HG02870 (cell line): ENCODE measurements at regions not wholly inside any gene's neighbourhood (a gene's known extent, or its start where the extent isn't known, plus 50 kb on each side); places are given as distances from the start of the nearest gene placed in this dataset.
"Not testable (repeated sequence)": the region's sequence is repeated elsewhere in the genome, so short reads cannot be mapped to it uniquely, and the experiment has no call there.

Source experiments
- ATAC-seq: cut with Tn5 transposase; IDR thresholded peaks from one replicate; pipeline ENCODE4 v1.9.1; 2021; ENCODE audit warnings: mild to moderate bottlenecking, moderate library complexity; ENCODE audit not compliant: unreplicated experiment

DNA sequence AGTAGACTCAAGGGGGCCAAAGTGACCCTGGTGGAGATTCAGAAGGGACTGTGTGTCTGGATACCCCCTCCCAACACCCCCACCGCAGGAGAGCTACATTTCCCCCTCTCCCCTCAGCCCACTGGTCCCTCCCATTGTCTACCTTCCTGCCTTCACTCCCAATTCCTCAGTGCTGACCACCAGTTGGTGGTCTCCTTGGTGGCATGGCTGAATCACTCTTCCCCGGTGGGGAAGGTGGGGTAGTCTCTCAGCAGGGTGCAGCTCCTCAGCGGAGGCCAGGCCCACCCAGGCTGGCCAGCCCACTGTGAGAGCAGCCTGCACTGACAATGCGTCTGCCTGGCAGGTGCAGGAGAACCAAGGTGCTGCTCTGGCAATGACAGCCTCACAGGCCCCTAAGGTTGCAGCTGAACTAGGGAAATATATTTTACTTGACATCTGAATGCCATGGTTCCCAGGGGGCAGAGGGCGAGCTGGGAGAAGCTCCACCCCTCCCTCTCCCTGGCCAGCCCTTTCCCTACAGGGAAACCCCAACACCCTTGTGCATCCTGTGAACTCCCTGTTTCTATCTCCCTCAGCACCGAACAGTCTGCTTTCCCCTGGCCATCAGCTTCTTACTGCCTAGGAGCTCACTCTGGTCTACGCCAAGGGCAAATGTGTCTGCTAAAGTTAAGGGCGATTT is 62.6 kb upstream of the PAX8 start:
- no peak for ATAC-seq

DNA sequence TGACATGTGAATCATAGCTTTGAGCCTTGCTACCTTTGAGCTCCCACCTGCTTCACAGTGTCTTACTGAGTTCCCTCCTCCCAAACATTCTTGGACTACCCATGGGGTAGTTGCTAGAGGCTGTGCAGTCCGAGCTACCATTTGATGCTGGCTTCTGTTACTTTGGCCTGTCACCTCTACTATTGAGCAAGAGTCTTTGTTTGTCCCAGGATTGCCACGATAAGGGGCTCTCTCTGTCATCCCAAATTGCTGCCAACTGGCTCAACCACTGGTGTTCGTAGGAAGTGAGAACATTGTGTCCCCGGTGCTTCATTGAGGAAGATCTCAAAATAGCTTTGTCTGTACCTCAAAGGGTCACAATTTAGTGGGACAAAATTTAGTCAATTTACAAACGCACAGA is 59.1 kb upstream of the PAX8 start:
- ATAC-seq: no peak

DNA sequence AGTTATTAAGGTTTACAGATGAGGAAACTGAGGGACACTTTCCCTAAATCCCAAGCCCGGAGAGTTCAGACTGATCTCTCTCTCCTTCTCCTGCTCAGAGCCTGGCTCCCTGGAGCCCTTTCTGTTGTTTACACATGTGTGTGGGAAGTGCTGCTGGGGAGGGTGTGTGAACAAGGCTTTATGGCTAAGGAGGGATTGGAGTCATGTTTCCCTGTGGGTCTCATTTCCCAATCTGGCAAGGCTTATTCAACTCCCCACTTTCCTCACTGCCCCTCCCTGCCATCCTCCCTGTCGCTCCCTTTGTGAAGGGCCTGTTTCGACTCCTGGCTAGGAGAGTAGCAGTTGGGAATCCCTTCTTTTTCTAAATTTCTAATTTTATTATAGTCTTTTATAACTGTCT is 57.3 kb upstream of the PAX8 start:
- not testable (repeated sequence) for ATAC-seq

DNA sequence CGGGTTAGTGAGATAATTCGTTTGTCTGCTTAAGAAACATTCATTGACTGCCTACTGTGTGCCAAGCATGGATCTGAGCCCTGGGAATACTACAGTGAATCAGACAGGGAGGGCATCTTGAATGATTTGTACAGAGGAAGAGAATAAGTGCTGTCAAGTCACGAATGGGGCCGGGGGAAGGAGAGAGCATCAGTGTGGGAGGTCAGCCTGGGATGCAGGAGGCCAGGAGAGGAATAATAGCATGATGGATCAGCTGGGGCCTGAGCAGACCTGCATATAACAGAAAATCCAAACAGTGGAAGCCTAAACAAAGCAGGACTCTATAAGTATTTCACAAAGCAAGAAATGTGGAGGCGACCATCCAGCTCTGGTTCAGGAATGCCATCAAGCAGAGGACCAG is 55.4 kb upstream of the PAX8 start:
- no peak for ATAC-seq

DNA sequence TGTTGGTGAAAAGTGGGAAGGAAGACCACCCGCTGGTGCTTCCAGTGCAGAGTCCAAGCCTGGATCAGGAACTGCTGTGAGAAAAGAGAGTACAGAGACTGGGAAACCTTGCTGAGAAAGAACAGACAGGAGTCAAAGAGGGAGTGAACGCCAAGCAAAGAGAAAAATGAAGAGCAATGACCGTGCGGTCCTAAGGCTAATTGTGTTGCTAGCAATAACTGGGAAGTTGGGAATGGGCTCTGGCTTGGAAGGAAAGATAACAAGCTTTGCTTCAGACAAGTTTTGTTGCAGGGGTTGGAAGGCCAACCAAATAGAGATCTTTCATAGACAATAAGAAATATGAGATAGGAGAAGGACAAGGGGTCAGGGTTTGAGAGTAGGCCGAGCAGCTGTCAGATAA is 55.0 kb upstream of the PAX8 start:
- not testable (repeated sequence) for ATAC-seq

DNA sequence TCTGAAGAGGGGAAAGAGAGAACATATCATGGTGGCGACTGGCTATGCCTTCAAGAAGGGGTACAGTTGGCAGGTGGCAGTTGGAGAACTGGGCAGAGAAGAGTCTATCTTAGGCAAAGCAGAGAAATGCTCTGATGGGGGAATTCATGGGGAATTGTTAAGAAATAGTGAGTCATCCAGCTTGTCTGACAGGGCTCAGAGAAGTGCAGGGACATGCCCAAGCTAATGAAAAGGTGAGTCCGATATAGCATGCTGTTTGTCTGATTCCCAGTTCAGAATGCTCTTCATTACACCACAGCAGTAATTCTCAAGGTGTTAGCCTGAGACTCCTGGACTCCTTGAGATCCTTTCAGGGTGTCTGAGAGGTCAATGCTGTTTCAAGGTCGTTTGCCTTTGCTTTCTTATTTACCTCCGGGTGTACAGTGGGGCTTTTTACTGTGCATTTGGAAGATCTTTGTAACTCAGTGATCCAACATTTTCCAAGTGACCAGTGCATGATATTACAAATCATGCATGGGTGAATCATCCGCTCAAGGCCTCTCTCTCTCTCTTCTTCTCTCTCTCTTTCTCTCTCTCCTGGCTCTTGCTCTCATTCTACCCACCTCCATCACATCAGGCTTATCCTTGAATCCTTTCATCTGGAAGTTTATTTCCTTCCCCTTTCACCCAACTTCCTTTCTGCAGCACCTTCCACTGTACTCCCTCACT is 51.5 kb upstream of the PAX8 start:
- not testable (repeated sequence) for ATAC-seq

DNA sequence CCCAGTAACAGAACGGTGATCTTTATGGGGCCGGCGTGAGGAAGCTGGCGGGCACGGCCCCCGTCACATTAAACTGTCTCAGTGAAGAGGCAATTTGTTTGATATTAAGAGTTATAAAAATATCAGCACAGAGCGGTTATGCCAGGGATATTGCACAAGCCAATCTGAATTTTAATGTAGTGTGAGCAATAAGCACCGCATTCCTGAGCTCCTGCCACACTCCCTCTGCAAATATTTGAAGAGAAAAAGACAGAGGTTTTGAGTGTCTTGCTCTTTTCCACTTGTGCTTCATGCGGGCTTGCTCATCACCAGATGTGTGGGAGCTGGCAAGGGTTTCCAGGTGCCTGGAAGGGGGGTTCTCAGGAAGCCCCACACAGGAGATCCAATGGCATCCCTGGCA is 50.3 kb upstream of the PAX8 start:
- not testable (repeated sequence) for ATAC-seq

DNA sequence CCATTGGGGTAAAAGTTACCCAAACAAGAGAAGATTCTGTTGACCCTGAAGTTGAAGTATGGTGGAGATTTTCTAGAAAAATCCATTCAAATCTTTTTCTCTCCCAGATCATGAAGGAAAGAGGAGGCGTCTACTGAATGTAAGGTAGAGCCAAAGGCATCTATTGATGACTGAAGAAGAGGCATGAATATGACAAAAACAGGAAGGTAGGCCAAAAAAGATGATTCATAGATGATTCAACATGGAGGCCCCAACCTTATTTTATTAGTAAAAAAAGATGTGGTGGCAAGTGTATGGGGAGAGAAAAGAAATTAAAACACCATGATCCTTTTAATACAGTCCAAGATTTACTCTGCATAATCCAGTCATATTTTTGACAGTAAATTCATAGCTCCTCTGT is 49.9 kb upstream of the PAX8 start:
- not testable (repeated sequence) for ATAC-seq
